H1 (cell line): ENCODE measurements at regions not wholly inside any gene's neighbourhood (a gene's known extent, or its start where the extent isn't known, plus 50 kb on each side); places are given as distances from the start of the nearest gene placed in this dataset.

Source experiments
- ASH2L ChIP-seq: fragments of 200-600, 300-600 bp; sonication (generic); IDR thresholded peaks from one replicate; pipeline ENCODE4 v1.7.1; 2017; ENCODE audit warnings: low read length
- CEBPB ChIP-seq: IDR thresholded peaks from 2 replicates; pipeline ENCODE4 v1.6.1; 2012; ENCODE audit warnings: low read depth, low read length
- EP300 ChIP-seq, 2 experiments: IDR thresholded peaks; 1 replicate in 1 of 2; 2 replicates in 1 of 2; pipeline ENCODE4 v1.6.1; 2011 to 2012; ENCODE audit warnings: low read depth in 2 of 2, low read length in 2 of 2, mild to moderate bottlenecking in 2 of 2, borderline replicate concordance in 1 of 2, inconsistent platforms in 1 of 2, moderate library complexity in 1 of 2
- FOSL1 ChIP-seq: IDR thresholded peaks from 2 replicates; pipeline ENCODE4 v1.6.1; 2011; ENCODE audit warnings: mild to moderate bottlenecking, low read depth, low read length, moderate library complexity; ENCODE audit not compliant: insufficient read depth
- HDAC6 ChIP-seq: IDR thresholded peaks from one replicate; pipeline ENCODE4 v1.7.1; 2012; ENCODE audit warnings: low read depth, mild to moderate bottlenecking, inconsistent platforms, low read length, moderate library complexity
- KDM5A ChIP-seq: fragments of 200-600 bp; IDR thresholded peaks from 2 replicates; pipeline ENCODE4 v1.7.1; 2012; ENCODE audit warnings: mild to moderate bottlenecking, low read length, inconsistent platforms, mixed read lengths
- RAD21 ChIP-seq, 2 experiments: IDR thresholded peaks in 1 of 2; conservative IDR thresholded peaks in 1 of 2; 2 replicates each; pipeline ENCODE4 v1.6.1; 2011; ENCODE audit warnings: low read depth in 2 of 2, low read length in 2 of 2, improper control_type of control experiment in 1 of 2, inconsistent platforms in 1 of 2, mild to moderate bottlenecking in 1 of 2, moderate library complexity in 1 of 2
- RXRA ChIP-seq: IDR thresholded peaks from 2 replicates; pipeline ENCODE4 v1.6.1; 2011; ENCODE audit warnings: low read depth, mild to moderate bottlenecking, low read length, moderate library complexity; ENCODE audit not compliant: insufficient read depth
- TEAD4 ChIP-seq: IDR thresholded peaks from 2 replicates; pipeline ENCODE4 v1.6.1; 2012; ENCODE audit warnings: low read depth, low read length, inconsistent platforms, mixed read lengths
- YY1 ChIP-seq: IDR thresholded peaks from 2 replicates; pipeline ENCODE4 v1.6.1; 2011; ENCODE audit warnings: low read depth, mild to moderate bottlenecking, low read length
- ZNF274 ChIP-seq: IDR thresholded peaks from 2 replicates; pipeline ENCODE4 v1.7.0; 2012; ENCODE audit warnings: low read length, borderline replicate concordance; ENCODE audit errors: extremely low read depth
- TF ChIP-seq, protein P1 (sequence below), 3 experiments: IDR thresholded peaks; 1 replicate in 2 of 3; 2 replicates in 1 of 3; pipeline versions ENCODE4 v1.5.1 to v1.6.1; 2011; ENCODE audit warnings: low read length in 3 of 3, mild to moderate bottlenecking in 3 of 3, inconsistent platforms in 2 of 3, low read depth in 1 of 3, moderate library complexity in 1 of 3; ENCODE audit not compliant: insufficient read depth in 1 of 3; ENCODE audit errors: control extremely low read depth in 1 of 3
- TF ChIP-seq, protein P2 (sequence below): IDR thresholded peaks from 2 replicates; pipeline ENCODE4 v1.6.1; 2012; ENCODE audit warnings: low read length, inconsistent platforms

- TF ChIP-seq ZNF274 (no peak), RXRA (no peak), CEBPB (no peak), RAD21 (IDR thresholded peaks at IDR 0.05 in 1 of 2, conservative IDR thresholded peaks at IDR 0.05 in 1 of 2; ENCODE audit: low read depth in 2 of 2, low read length in 2 of 2) (no peak), TEAD4 (no peak), EP300 (IDR thresholded peaks at IDR 0.05; ENCODE audit: borderline replicate concordance in 1 of 2, low read depth in 2 of 2, low read length in 2 of 2) (no peak), ASH2L (no peak), FOSL1 (no peak), KDM5A (no peak), HDAC6 (no peak), YY1 (no peak)
- TF ChIP-seq, protein P1, sequence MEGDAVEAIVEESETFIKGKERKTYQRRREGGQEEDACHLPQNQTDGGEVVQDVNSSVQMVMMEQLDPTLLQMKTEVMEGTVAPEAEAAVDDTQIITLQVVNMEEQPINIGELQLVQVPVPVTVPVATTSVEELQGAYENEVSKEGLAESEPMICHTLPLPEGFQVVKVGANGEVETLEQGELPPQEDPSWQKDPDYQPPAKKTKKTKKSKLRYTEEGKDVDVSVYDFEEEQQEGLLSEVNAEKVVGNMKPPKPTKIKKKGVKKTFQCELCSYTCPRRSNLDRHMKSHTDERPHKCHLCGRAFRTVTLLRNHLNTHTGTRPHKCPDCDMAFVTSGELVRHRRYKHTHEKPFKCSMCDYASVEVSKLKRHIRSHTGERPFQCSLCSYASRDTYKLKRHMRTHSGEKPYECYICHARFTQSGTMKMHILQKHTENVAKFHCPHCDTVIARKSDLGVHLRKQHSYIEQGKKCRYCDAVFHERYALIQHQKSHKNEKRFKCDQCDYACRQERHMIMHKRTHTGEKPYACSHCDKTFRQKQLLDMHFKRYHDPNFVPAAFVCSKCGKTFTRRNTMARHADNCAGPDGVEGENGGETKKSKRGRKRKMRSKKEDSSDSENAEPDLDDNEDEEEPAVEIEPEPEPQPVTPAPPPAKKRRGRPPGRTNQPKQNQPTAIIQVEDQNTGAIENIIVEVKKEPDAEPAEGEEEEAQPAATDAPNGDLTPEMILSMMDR (IDR thresholded peaks at IDR 0.05; ENCODE audit: control extremely low read depth in 1 of 3, insufficient read depth in 1 of 3, low read depth in 1 of 3, low read length in 3 of 3) = no peak
- TF ChIP-seq, protein P2, sequence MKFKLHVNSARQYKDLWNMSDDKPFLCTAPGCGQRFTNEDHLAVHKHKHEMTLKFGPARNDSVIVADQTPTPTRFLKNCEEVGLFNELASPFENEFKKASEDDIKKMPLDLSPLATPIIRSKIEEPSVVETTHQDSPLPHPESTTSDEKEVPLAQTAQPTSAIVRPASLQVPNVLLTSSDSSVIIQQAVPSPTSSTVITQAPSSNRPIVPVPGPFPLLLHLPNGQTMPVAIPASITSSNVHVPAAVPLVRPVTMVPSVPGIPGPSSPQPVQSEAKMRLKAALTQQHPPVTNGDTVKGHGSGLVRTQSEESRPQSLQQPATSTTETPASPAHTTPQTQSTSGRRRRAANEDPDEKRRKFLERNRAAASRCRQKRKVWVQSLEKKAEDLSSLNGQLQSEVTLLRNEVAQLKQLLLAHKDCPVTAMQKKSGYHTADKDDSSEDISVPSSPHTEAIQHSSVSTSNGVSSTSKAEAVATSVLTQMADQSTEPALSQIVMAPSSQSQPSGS = no peak
Measured at GRCh38 chr6:129771678-129772077, 61.7 kb upstream of the ARHGAP18 start.
